ENCODE measurements at regions not wholly inside any gene's neighbourhood (a gene's known extent, or its start where the extent isn't known, plus 50 kb on each side); places are given as distances from the start of the nearest gene placed in this dataset.

- no peak for TF ChIP-seq CTCF (IDR thresholded peaks at IDR 0.05; ENCODE audit: unreplicated experiment)
- CTCF ChIA-PET, result no interaction called here
- BruUV-seq (replicated peaks), result no TSS peak
- Mint-ChIP-seq H3K9me3 (ENCODE audit: low read depth, unreplicated experiment) (no peaks in the 10 kb centered on the region), H3K4me3 (ENCODE audit: low read depth, unreplicated experiment) (no peak overlapping the region), H3K4me1 (ENCODE audit: low read depth, unreplicated experiment) (peaks cover 5% of the 10 kb centered on the region), H3K36me3 (ENCODE audit: insufficient read depth, unreplicated experiment) (no peaks in the 10 kb centered on the region), H3K27ac (ENCODE audit: unreplicated experiment) (no peak overlapping the region), H3K27me3 (ENCODE audit: unreplicated experiment) (no peaks in the 10 kb centered on the region)
- no peak for DNase-seq
- intact Hi-C loops (cut with micrococcal nuclease; ENCODE audit: unreplicated experiment), result loop anchor here (10.0 kb wide), 1 partner anchor 115 kb away; no protein-coding TSS in a partner anchor
Measured at GRCh38 chr6:16959789-16960188, 142.1 kb upstream of the STMND1 start.

GRCh38 chr6:16956361-16956760 is 145.5 kb upstream of the STMND1 start:
- Mint-ChIP-seq H3K4me1 (ENCODE audit: low read depth, unreplicated experiment) (no peaks in the 10 kb centered on the region), H3K27me3 (ENCODE audit: unreplicated experiment) (no peaks in the 10 kb centered on the region), H3K9me3 (ENCODE audit: low read depth, unreplicated experiment) (no peaks in the 10 kb centered on the region), H3K4me3 (ENCODE audit: low read depth, unreplicated experiment) (no peak overlapping the region), H3K36me3 (ENCODE audit: insufficient read depth, unreplicated experiment) (no peaks in the 10 kb centered on the region), H3K27ac (ENCODE audit: unreplicated experiment) (no peak overlapping the region)
- intact Hi-C loops (cut with micrococcal nuclease; ENCODE audit: unreplicated experiment), result no loop called here
- CTCF ChIA-PET, result no interaction called here
- no peak for DNase-seq
- BruUV-seq (replicated peaks), result no TSS peak
- no peak for TF ChIP-seq CTCF (IDR thresholded peaks at IDR 0.05; ENCODE audit: unreplicated experiment)

GRCh38 chr6:16955899-16956298 is 146.0 kb upstream of the STMND1 start:
- no peaks in the 10 kb centered on the region for H3K4me1 Mint-ChIP-seq (ENCODE audit: low read depth, unreplicated experiment)
- intact Hi-C loops (cut with micrococcal nuclease; ENCODE audit: unreplicated experiment), result no loop called here
- no peaks in the 10 kb centered on the region for H3K36me3 Mint-ChIP-seq (ENCODE audit: insufficient read depth, unreplicated experiment)
- no peak for TF ChIP-seq CTCF (IDR thresholded peaks at IDR 0.05; ENCODE audit: unreplicated experiment)
- H3K27me3 Mint-ChIP-seq (ENCODE audit: unreplicated experiment), result no peaks in the 10 kb centered on the region
- no peak overlapping the region for H3K27ac Mint-ChIP-seq (ENCODE audit: unreplicated experiment)
- no peak overlapping the region for H3K4me3 Mint-ChIP-seq (ENCODE audit: low read depth, unreplicated experiment)
- no peaks in the 10 kb centered on the region for H3K9me3 Mint-ChIP-seq (ENCODE audit: low read depth, unreplicated experiment)
- DNase-seq, result no peak
- CTCF ChIA-PET, result no interaction called here
- no TSS peak for BruUV-seq (replicated peaks)

GRCh38 chr6:16953905-16954304 is 147.9 kb upstream of the STMND1 start:
- DNase-seq, result no peak
- intact Hi-C loops (cut with micrococcal nuclease; ENCODE audit: unreplicated experiment), result no loop called here
- no peaks in the 10 kb centered on the region for H3K36me3 Mint-ChIP-seq (ENCODE audit: insufficient read depth, unreplicated experiment)
- H3K27ac Mint-ChIP-seq (ENCODE audit: unreplicated experiment), result no peak overlapping the region
- H3K9me3 Mint-ChIP-seq (ENCODE audit: low read depth, unreplicated experiment), result no peaks in the 10 kb centered on the region
- no peak overlapping the region for H3K4me3 Mint-ChIP-seq (ENCODE audit: low read depth, unreplicated experiment)
- H3K4me1 Mint-ChIP-seq (ENCODE audit: low read depth, unreplicated experiment), result no peaks in the 10 kb centered on the region
- no peaks in the 10 kb centered on the region for H3K27me3 Mint-ChIP-seq (ENCODE audit: unreplicated experiment)
- TF ChIP-seq CTCF (IDR thresholded peaks at IDR 0.05; ENCODE audit: unreplicated experiment), result no peak
- no TSS peak for BruUV-seq (replicated peaks)
- CTCF ChIA-PET, result interaction anchor here (0.6 kb wide), 1 partner anchor 717 kb away, joined by 3 read pairs; no protein-coding TSS in a partner anchor

All from Calu3 (cell line).